Amygdala (tissue), 56 donors: ENCODE measurements at regions not wholly inside any gene's neighbourhood (a gene's known extent, or its start where the extent isn't known, plus 50 kb on each side); places are given as distances from the start of the nearest gene placed in this dataset.
A peak's percentile ranks its signal among the peaks of the same experiment; 100 is the strongest.
"Not testable (repeated sequence)": the region's sequence is repeated elsewhere in the genome, so short reads cannot be mapped to it uniquely, and the experiment has no call there.

Source experiments
- DNase-seq, 56 donors: peaks; one replicate each; lab custom pipeline; 2025; lab: John Stamatoyannopoulos, UW

DNA sequence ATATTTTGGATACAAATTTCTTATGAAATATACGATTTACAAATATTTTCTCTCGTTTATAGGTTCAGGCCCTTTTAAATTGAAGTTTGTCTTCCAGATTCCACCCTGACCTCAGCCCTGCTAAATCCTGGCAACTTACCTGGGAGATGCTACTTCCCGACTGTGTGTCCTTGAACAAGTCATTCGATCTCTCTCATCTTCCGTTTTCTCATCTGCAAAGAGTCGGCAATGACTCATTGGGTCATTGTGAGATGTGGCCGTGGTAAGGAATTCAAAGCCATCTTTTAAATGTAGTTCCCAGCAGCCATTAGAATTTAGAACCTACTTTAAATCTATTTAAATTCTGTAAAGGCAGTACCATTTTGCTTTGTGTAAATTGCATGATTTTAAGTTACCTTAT is 72.5 kb downstream of the LHX2 start:
- no peak for DNase-seq

GRCh38 chr9:124087226-124087625 is 75.7 kb downstream of the LHX2 start:
- DNase-seq = no peak

GRCh38 chr9:124088476-124088837 is 76.9 kb downstream of the LHX2 start:
- peak in 12 of 56 donors; percentile 9 to 56 (median 42) for DNase-seq

DNA sequence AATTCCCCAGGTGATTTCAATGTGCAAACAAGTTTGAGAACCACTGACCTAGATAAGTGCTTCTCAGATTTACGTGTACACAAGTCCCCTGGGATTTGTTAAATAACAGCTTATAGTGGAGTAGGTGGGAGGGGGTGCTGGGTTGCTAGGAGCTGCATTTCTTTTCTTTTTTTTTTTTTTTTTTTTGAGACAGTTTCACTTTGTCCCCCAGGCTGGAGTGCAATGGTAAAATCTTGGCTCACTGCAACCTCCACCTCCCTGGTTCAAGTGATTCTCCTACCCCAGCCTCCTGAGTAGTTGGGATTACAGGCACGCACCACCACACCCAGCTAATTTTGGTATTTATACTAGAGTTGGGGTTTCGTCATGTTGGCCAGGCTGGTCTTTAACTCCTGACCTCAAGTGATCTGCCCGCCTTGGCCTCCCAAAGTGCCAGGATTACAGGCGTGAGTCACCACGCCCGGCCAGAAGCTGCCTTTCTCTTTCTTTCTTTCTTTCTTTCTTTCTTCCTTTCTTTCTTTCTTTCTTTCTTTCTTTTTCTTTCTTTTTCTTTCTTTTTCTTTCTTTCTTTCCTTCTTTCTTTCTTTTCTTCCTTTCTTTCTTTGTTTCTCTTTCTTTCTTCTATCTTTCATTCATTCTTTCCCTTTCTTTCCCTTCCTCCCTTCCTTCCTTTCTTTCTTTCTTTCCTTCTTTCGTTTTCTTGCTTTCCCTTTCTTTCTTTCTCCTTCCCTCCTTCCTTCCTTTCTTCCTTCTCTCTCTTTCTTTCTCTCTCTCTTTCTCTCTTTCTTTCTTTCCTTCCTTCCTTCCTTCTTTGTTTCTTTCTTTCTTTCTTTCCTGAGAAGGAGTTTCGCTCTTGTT is 78.3 kb downstream of the LHX2 start:
- not testable (repeated sequence) for DNase-seq

GRCh38 chr9:124098141-124098905 is 86.8 kb downstream of the LHX2 start:
- DNase-seq = no peak

- no peak for DNase-seq
Measured at GRCh38 chr9:124099860-124100259, 88.3 kb downstream of the LHX2 start.

GRCh38 chr9:124101215-124101968 is 89.8 kb downstream of the LHX2 start:
- no peak for DNase-seq

GRCh38 chr9:124101969-124102345 is 90.4 kb downstream of the LHX2 start:
- DNase-seq = no peak

DNA sequence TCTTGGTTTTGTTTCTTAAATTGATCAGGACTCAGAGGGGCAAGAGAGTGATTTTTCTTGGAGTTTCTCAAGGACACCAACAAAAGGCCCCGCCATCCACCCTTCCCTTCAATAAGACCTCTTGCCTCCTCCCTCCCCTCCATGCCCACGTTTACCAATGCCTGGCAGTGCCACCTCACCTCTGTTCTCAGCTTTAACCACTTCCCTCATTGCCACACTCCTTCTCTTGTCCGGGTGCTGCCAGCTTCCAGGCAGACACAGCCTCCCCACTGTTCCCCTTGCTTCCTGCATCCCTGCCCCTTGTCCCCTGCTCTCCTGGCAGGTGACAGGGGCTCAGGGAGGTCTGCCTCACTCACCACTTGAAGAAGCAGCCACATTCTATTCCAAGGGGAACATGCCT is 90.8 kb downstream of the LHX2 start:
- DNase-seq = no peak

DNA sequence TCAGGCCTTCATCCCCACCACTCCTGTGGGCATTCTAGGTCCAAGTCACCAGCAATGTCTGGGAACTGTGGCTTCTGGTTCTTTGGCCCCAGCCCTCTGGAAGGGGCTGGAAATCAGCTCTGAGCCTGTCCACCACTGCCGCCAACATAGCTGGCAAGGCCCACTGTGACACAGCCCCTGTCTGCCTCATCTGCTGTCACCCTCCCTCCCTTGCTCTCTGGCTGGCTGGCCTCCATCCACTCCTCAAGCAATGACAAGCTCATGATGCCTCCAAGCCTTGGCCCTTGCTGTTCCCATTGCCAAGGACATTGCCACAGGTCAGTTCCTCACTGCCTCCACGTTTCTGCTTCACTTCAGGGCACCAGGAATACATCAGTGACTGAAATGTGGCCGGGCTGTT is 93.7 kb downstream of the LHX2 start:
- no peak for DNase-seq

GRCh38 chr9:124108216-124108615 is 96.6 kb downstream of the LHX2 start:
- no peak for DNase-seq

DNA sequence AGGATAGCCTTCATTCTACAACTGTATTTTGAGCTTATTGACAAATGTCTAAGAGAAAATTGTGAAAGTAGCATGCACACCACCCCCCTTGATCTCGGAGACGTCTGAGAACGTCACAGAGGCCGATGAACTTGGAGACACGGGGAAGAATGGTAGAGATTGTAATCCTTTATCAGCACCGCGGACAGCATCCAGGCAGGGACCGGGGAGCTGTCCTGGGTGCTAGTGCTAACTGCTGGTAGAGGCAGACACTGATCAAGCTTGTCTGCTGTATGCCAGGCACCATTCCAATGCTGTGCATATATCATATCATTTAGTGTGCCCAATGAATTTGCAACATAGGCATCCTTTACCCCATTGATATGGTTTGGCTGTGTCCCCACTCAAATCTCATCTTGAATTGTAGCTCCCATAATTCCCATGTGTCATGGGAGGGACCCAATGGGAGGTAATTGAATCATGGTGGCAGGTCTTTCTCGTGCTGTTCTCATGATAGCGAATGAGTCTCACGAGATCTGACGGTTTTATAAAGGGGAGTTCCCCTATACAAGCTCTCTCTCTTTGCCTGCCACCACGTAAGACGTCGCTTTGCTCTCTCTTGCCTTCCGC is 98.8 kb downstream of the LHX2 start:
- DNase-seq = peak in 22 of 56 donors; percentile 0 to 49 (median 20)

DNA sequence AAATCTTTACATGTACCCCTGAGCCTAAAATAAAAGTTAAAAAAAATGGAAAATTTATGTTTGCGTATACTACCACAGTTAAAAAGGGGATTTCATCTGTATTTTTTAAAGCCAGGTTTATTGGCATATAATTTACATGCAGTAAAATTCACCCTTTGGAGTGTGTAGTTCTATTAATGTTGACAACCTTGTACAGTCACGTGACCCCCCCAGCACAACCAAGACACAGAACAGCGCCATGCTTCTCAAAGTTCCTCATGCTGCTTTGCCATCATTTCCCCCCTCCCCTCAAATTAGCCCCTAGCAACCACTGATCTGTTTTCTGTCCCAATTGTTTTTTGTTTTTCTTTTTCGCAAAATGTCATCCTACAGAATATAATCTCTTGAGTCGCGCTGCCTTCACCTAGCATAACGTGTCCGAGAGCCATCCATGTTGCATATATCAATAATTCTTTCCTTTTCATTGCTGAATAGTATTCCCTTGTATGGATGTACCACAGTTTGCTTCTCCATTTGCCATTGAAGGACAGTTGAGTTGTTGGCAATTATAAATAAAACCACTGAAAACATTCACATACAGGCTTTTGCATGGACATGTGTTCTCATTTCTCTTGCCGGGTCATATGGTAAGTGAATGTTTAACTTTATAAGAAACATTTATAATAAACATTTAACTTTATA is 105.3 kb downstream of the LHX2 start:
- DNase-seq = no peak

GRCh38 chr9:124118894-124119293 is 107.3 kb downstream of the LHX2 start:
- DNase-seq = no peak

DNA sequence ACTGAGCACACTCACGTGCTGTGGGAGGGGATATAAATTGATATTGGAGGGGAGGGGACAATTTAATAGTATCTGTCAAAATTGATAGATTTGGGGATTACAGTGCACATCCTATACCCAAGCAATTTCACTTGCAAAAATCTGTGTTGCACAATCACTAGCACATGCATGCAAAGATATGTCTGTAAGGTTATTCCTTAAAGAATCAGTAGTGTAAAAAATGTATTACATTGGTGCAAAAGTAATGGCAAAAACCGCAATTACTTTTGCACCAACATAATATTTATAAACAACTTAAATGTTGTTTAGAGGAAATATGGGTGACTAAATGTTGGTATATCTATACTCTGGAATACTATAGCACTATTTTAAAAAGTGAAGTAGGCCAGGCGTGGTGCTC is 108.7 kb downstream of the LHX2 start:
- no peak for DNase-seq

- no peak for DNase-seq
Measured at GRCh38 chr9:124121725-124122124, 110.2 kb downstream of the LHX2 start.

GRCh38 chr9:124122321-124122720 is 110.8 kb downstream of the LHX2 start:
- DNase-seq = no peak

DNA sequence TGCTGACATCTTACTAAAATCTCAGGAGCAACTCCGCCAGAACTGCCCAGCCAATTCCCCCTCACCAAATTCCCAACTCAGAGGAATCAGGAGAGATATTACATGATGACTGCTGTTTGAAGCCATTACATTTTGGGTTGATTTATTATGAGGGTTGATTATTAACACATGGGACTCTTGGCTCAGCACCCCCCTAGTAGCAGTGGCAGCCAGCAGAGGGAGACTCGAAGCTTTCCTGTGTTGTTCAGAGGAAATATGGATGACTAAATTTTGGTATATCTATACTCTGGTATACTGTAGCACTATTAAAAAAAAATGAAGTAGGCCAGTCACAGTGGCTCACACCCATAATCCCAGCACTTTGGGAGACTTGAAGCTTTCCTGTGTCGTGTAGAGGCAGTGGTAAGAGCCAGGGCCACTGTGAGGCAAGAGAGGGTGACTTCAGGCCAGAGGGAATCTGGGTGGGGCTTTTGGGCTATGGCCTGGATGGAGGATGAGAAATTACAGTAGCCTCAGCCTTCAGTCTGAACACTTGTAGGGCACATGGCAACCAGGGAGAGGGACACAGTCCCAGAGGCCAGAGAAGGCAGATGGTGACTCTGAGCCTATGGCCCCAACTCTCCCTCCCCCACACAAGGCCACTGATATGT is 111.4 kb downstream of the LHX2 start:
- no peak for DNase-seq

DNA sequence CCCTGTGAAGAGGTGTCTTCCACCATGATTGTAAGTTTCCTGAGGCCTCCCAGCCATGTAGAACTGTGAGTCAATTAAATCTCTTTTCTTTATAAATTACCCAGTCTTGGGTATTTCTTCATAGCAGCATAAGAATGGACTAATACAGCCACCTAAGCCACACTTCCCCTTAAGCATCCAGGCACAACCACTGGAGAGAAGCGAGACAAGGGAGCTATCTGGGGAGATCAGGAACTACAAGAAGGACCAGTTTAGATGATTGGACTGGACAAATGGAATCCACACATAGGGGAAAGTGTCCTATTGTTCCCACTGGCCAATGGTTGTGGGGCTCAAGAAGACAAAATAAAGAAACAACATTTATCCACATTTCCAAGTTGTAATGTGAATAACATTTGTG is 112.1 kb downstream of the LHX2 start:
- not testable (repeated sequence) for DNase-seq
